ENCODE measurements at regions not wholly inside any gene's neighbourhood (a gene's known extent, or its start where the extent isn't known, plus 50 kb on each side); places are given as distances from the start of the nearest gene placed in this dataset.

GRCh38 chr10:130404476-130405055, 268.4 kb downstream of the GLRX3 start:
- Histone ChIP-seq H2BK120ac (ENCODE audit: low read depth, low read length, poor library complexity, severe bottlenecking) (no peak overlapping the region), H3K79me2 (ENCODE audit: insufficient read depth, low read length) (no peaks in the 10 kb centered on the region)
- peak; percentile 12 for DNase-seq

More at GRCh38 chr10:130404476-130405055, 268.4 kb downstream of the GLRX3 start:
- Histone ChIP-seq H3K9me3 (ENCODE audit: control insufficient read depth, low read depth, low read length) (no peaks in the 10 kb centered on the region), H4K91ac (ENCODE audit: insufficient read length, low read depth, low read length) (no peak overlapping the region), H3K27ac (ENCODE audit: insufficient read length, low read depth, low read length) (no peak overlapping the region), H2BK20ac (ENCODE audit: low read depth, low read length, poor library complexity, severe bottlenecking) (no peak overlapping the region), H3K4me1 (ENCODE audit: insufficient read depth, low read length) (peaks cover 8% of the 10 kb centered on the region; the same call in 1 of the 2 replicates), H3K4ac (ENCODE audit: low read depth, low read length) (no peak overlapping the region), H2BK5ac (ENCODE audit: insufficient read length, low read length) (no peak overlapping the region), H3K23me2 (ENCODE audit: insufficient read length, low read depth, low read length, poor library complexity, severe bottlenecking) (no peaks in the 10 kb centered on the region), H4K5ac (ENCODE audit: insufficient read length, low read depth, low read length) (no peak overlapping the region), H3K14ac (ENCODE audit: insufficient read depth, low read length) (no peak overlapping the region), H2AK5ac (ENCODE audit: insufficient read length, low read length) (no peak overlapping the region), H4K20me1 (ENCODE audit: control insufficient read depth, insufficient read depth, insufficient read length) (no peaks in the 10 kb centered on the region), H3T11ph (ENCODE audit: low read length) (no peak overlapping the region), H2BK12ac (ENCODE audit: insufficient read length, low read depth, low read length) (no peak overlapping the region), H3K23ac (ENCODE audit: insufficient read length, low read depth, low read length) (no peak overlapping the region), H3K79me1 (ENCODE audit: insufficient read depth, low read depth, low read length, poor library complexity, severe bottlenecking) (no peaks in the 10 kb centered on the region), H3K4me2 (ENCODE audit: insufficient read depth, insufficient read length, low read length) (no peak overlapping the region), H3K27me3 (ENCODE audit: insufficient read depth, low read length) (no peaks in the 10 kb centered on the region; the same call in 1 of the 2 replicates), H3K9ac (ENCODE audit: extremely low read depth, insufficient read length, low read length) (no peak overlapping the region), H2AFZ (ENCODE audit: low read length) (no peak overlapping the region), H4K8ac (replicated peaks; ENCODE audit: insufficient read length, low read depth, low read length) (no peak overlapping the region), H3K18ac (ENCODE audit: insufficient read length, low read depth, low read length) (no peak overlapping the region), H2BK15ac (ENCODE audit: low read depth, low read length) (no peak overlapping the region), H3K56ac (ENCODE audit: insufficient read length, low read depth, low read length) (no peak overlapping the region)
- H3K36me3 Mint-ChIP-seq (ENCODE audit: insufficient read depth in 1 of 3, low read depth in 3 of 3), result peaks cover 0 to 1% (median 0%) of the 10 kb centered on the region in 3 experiments; a peak in 3 of 7 replicates
- no CpG with 5 or more reads among the region's 5 CpGs for WGBS (ENCODE audit: extremely low coverage, insufficient read length, low lambda C conversion rate)
- no peak overlapping the region for H3K4me3 Mint-ChIP-seq
- H3K27ac Mint-ChIP-seq, result no peak overlapping the region
- peaks cover 13% of the 10 kb centered on the region for H3K27me3 Mint-ChIP-seq (ENCODE audit: low read depth)
- H3K4me1 Mint-ChIP-seq, result peaks cover 41 to 46% of the 10 kb centered on the region in 2 experiments
- H3K9me3 Mint-ChIP-seq, result peaks cover 0 to 1% of the 10 kb centered on the region in 2 experiments; a peak in 2 of 5 replicates
- TF ChIP-seq CTCF (conservative IDR thresholded peaks at IDR 0.05), result no peak

All from H9 (cell line).